ENCODE measurements at regions not wholly inside any gene's neighbourhood (a gene's known extent, or its start where the extent isn't known, plus 50 kb on each side); places are given as distances from the start of the nearest gene placed in this dataset.

DNA sequence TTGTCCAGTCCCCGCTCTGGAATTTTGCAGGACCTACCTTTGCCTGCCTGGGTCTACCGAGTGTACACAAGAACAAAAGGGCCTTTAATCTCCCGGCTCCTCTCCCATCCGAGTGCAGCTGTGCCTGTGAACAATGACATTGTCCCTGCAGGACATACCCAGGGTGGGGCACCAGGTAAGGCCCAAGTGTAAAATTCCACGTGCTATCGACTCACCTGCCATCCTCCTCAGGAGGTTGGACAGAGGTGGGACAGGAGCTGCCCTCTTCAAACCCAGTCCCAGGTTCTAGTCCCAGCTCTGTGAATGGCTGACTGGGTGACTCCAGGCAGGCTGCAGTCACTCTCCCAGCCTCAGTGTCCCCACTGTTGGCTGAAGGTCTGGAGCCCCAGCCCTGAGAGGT is 159.6 kb upstream of the ALDH1B1 start:
- Mint-ChIP-seq H3K36me3 (no peaks in the 10 kb centered on the region), H3K27ac (no peak overlapping the region), H3K27me3 (peaks cover 11 to 16% of the 10 kb centered on the region in 2 donors), H3K9me3 (no peaks in the 10 kb centered on the region), H3K4me1 (peaks cover 0 to 3% (median 3%) of the 10 kb centered on the region in 3 donors), H3K4me3 (no peak overlapping the region)
- H3K36me3 ChIP-seq (ENCODE audit: control insufficient read depth in 2 of 2, extremely low read depth in 1 of 2, insufficient read depth in 1 of 2, low read length in 1 of 2) = no peaks in the 10 kb centered on the region
- peaks cover 2 to 5% of the 10 kb centered on the region in 2 experiments for H3K4me1 ChIP-seq (ENCODE audit: control insufficient read depth in 1 of 2, extremely low read depth in 1 of 2, insufficient read depth in 2 of 2, low read length in 2 of 2)
- ChIA-PET CTCF (no interaction called here), POLR2A (no interaction called here)
- WGBS (ENCODE audit: insufficient coverage) = 91% methylated on average over 5 of the region's 6 CpGs
- H3K27ac ChIP-seq (ENCODE audit: low read length) = no peak overlapping the region
- DNase-seq (no peak), ATAC-seq (replicated peaks in 1 of 4) (no peak)
- H3K27me3 ChIP-seq (replicated peaks in 1 of 2; ENCODE audit: control insufficient read depth in 2 of 2, extremely low read depth in 1 of 2, insufficient read depth in 2 of 2, low read length in 1 of 2) = peaks cover 0 to 16% of the 10 kb centered on the region in 2 experiments
- no peak overlapping the region for H3K4me3 ChIP-seq (ENCODE audit: control insufficient read depth in 1 of 2, extremely low read depth in 1 of 2, low read length in 1 of 2)
- H3K9me3 ChIP-seq = no peaks in the 10 kb centered on the region

DNA sequence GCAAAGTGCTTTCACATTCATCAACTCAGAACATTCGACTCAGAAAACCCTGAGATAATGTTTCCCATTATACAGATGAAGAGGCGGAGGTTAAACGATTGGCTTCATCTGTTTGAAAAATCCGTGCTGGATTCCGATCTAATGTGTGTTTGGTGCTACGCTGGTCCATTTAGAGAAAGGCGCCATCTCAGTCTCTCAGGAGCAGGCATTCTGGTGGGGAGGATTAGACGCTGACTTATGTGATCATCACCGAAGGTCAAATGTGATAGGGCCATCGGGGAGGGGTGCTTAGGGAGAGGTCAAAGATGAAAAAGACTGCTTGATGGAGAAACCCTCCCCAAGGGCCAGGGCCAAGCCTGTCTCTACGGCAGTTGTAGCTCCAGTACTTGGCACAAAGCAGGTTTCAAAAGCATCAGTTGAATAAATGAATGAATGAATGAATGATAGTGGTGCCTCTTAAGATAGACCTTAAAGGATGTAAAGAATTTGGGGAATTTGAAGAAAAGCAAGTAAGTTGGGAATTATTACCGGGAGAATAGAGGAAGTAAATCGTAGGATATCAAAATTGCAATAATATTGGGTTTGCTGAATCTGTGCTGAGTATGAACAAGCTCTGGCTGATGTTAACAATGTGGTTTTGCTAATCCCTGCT is 160.6 kb upstream of the SHB start:
- H3K27me3 Mint-ChIP-seq = peaks cover 11 to 33% of the 10 kb centered on the region in 2 donors
- Histone ChIP-seq H3K27me3 (replicated peaks in 1 of 2; ENCODE audit: control insufficient read depth in 2 of 2, extremely low read depth in 1 of 2, insufficient read depth in 2 of 2, low read length in 1 of 2) (peaks cover 0 to 16% of the 10 kb centered on the region in 2 experiments), H3K36me3 (ENCODE audit: control insufficient read depth in 2 of 2, extremely low read depth in 1 of 2, insufficient read depth in 1 of 2, low read length in 1 of 2) (no peaks in the 10 kb centered on the region), H3K4me3 (ENCODE audit: control insufficient read depth in 1 of 2, extremely low read depth in 1 of 2, low read length in 1 of 2) (no peak overlapping the region), H3K27ac (ENCODE audit: low read length) (no peak overlapping the region), H3K9me3 (no peaks in the 10 kb centered on the region), H3K4me1 (ENCODE audit: control insufficient read depth in 1 of 2, extremely low read depth in 1 of 2, insufficient read depth in 2 of 2, low read length in 2 of 2) (peaks cover 7 to 22% of the 10 kb centered on the region in 2 experiments)
- 89% methylated on average over 6 of the region's 13 CpGs for WGBS (ENCODE audit: insufficient coverage)
- H3K36me3 Mint-ChIP-seq = no peaks in the 10 kb centered on the region
- CTCF ChIA-PET = interaction anchor here in 1 of 2 donors (1.2 kb wide), 1 partner anchor 30 kb away, joined by 3 read pairs; no protein-coding TSS in a partner anchor
- no peak for ATAC-seq (replicated peaks in 1 of 4)
- POLR2A ChIA-PET = no interaction called here
- DNase-seq = no peak
- H3K4me1 Mint-ChIP-seq = peaks cover 13 to 23% (median 17%) of the 10 kb centered on the region in 3 donors
- H3K4me3 Mint-ChIP-seq = no peak overlapping the region
- no peaks in the 10 kb centered on the region for H3K9me3 Mint-ChIP-seq
- no peak overlapping the region for H3K27ac Mint-ChIP-seq

DNA sequence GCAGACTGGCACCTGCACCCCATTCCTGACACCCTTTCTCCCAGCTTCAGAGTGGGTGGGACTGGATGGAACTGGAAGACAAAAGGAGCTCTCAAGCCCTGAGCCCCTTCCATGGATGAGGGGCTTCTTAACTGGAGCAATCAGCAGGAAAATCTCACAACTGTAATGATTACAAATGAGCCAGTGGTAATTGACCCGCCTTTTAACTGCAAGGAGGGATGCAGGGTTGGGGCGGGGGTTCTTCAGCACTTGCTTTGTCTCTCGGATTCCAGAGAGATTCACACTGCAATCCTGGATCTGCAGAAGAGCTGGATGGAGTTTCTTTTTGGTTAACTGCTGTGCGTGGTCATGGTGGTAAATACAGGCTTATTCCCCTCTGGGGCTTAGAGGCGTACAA is 160.1 kb upstream of the SHB start:
- Histone ChIP-seq H3K27me3 (replicated peaks in 1 of 2; ENCODE audit: control insufficient read depth in 2 of 2, extremely low read depth in 1 of 2, insufficient read depth in 2 of 2, low read length in 1 of 2) (peaks cover 0 to 16% of the 10 kb centered on the region in 2 experiments), H3K9me3 (no peaks in the 10 kb centered on the region), H3K4me1 (ENCODE audit: control insufficient read depth in 1 of 2, extremely low read depth in 1 of 2, insufficient read depth in 2 of 2, low read length in 2 of 2) (peaks cover 7 to 22% of the 10 kb centered on the region in 2 experiments), H3K27ac (ENCODE audit: low read length) (no peak overlapping the region), H3K4me3 (ENCODE audit: control insufficient read depth in 1 of 2, extremely low read depth in 1 of 2, low read length in 1 of 2) (no peak overlapping the region), H3K36me3 (ENCODE audit: control insufficient read depth in 2 of 2, extremely low read depth in 1 of 2, insufficient read depth in 1 of 2, low read length in 1 of 2) (no peaks in the 10 kb centered on the region)
- Mint-ChIP-seq H3K4me3 (no peak overlapping the region), H3K27me3 (peaks cover 11 to 33% of the 10 kb centered on the region in 2 donors), H3K36me3 (no peaks in the 10 kb centered on the region), H3K4me1 (peaks cover 13 to 23% (median 17%) of the 10 kb centered on the region in 3 donors), H3K27ac (no peak overlapping the region), H3K9me3 (no peaks in the 10 kb centered on the region)
- no peak for ATAC-seq (replicated peaks in 1 of 4)
- ChIA-PET POLR2A (no interaction called here), CTCF (interaction anchor here in 1 of 2 donors (1.2 kb wide), 1 partner anchor 30 kb away, joined by 3 read pairs; no protein-coding TSS in a partner anchor)
- DNase-seq = no peak
- WGBS (ENCODE audit: insufficient coverage) = 82% methylated on average over 2 of the region's 5 CpGs

DNA sequence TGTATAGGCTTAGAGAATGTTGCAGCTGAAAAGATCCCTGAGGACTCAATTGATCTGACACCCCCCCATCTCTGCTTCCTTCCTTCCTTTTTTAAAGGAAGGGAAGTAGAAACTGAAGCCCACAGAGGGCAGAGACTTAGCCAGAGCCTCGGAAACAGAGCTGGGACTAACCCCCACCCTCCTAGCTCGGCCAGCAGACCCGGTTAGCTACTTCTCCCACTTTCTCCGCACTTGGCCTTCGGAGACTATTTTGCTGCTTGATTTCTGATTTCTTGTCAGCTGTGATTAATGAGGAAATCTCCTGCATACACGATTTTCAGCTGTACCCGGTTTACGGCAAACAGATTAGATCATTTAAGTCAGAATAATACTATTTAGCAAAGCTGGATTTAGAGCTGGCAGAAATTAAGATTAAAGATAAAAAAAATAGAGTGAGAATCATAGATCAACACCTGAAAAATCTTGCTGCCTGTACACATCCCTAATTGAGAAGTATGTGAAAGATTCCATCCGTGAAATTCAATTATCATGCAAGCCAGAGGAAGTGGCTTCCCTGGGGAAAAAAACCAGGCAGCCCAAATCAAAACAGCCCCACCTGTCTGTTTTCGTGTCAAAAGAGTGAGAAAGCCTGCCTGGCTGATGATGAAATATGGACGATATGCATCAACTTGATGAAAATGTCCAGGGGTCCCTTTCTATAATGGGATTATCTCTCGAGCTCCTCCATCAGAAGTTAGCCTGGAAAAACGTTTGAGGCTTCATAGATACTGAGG is 159.5 kb upstream of the SHB start:
- H3K4me1 Mint-ChIP-seq = peaks cover 13 to 23% (median 17%) of the 10 kb centered on the region in 3 donors
- ChIA-PET POLR2A (no interaction called here), CTCF (interaction anchor here in 1 of 2 donors (1.2 kb wide), 1 partner anchor 31 kb away, joined by 3 read pairs; no protein-coding TSS in a partner anchor)
- Histone ChIP-seq H3K4me1 (ENCODE audit: control insufficient read depth in 1 of 2, extremely low read depth in 1 of 2, insufficient read depth in 2 of 2, low read length in 2 of 2) (peaks cover 7 to 22% of the 10 kb centered on the region in 2 experiments), H3K9me3 (no peaks in the 10 kb centered on the region), H3K4me3 (ENCODE audit: control insufficient read depth in 1 of 2, extremely low read depth in 1 of 2, low read length in 1 of 2) (no peak overlapping the region), H3K36me3 (ENCODE audit: control insufficient read depth in 2 of 2, extremely low read depth in 1 of 2, insufficient read depth in 1 of 2, low read length in 1 of 2) (no peaks in the 10 kb centered on the region), H3K27me3 (replicated peaks in 1 of 2; ENCODE audit: control insufficient read depth in 2 of 2, extremely low read depth in 1 of 2, insufficient read depth in 2 of 2, low read length in 1 of 2) (peaks cover 0 to 13% of the 10 kb centered on the region in 2 experiments), H3K27ac (ENCODE audit: low read length) (no peak overlapping the region)
- H3K9me3 Mint-ChIP-seq = no peaks in the 10 kb centered on the region
- H3K36me3 Mint-ChIP-seq = no peaks in the 10 kb centered on the region
- H3K27ac Mint-ChIP-seq = no peak overlapping the region
- ATAC-seq (replicated peaks in 1 of 4) (no peak), DNase-seq (no peak)
- peak overlapping the region in 1 of 3 donors; percentile 69 for H3K4me3 Mint-ChIP-seq
- WGBS (ENCODE audit: insufficient coverage) = no CpG with 5 or more reads among the region's 13 CpGs
- H3K27me3 Mint-ChIP-seq = peaks cover 6 to 29% of the 10 kb centered on the region in 2 donors

DNA sequence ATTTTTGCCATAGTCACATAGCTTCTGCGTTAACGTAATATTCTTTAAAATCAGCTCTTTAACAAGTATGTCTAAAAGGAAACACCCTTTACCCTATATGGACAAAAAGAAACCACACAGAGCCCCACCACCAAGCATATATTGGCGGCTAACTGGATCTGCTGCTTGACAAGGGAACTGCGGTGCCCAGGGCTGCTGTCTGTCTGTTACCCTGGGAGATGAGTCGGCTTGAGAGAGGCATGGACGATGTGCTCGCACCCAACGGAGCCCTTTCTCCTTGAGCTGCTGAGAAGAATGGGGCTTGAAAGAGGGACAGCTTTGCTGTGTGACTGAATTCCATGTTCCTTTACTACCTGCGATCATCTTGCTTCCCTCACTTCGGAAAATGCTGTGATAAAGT is 158.6 kb upstream of the SHB start:
- Histone ChIP-seq H3K27me3 (replicated peaks in 1 of 2; ENCODE audit: control insufficient read depth in 2 of 2, extremely low read depth in 1 of 2, insufficient read depth in 2 of 2, low read length in 1 of 2) (peaks cover 0 to 6% of the 10 kb centered on the region in 2 experiments), H3K9me3 (no peaks in the 10 kb centered on the region), H3K36me3 (ENCODE audit: control insufficient read depth in 2 of 2, extremely low read depth in 1 of 2, insufficient read depth in 1 of 2, low read length in 1 of 2) (no peaks in the 10 kb centered on the region), H3K27ac (ENCODE audit: low read length) (no peak overlapping the region), H3K4me1 (ENCODE audit: control insufficient read depth in 1 of 2, extremely low read depth in 1 of 2, insufficient read depth in 2 of 2, low read length in 2 of 2) (peaks cover 7 to 22% of the 10 kb centered on the region in 2 experiments), H3K4me3 (ENCODE audit: control insufficient read depth in 1 of 2, extremely low read depth in 1 of 2, low read length in 1 of 2) (peak overlapping the region; percentile 46 to 80)
- Mint-ChIP-seq H3K4me3 (peak overlapping the region; percentile 64 to 69 (median 64)), H3K27me3 (peaks cover 5 to 33% of the 10 kb centered on the region in 2 donors), H3K9me3 (no peaks in the 10 kb centered on the region), H3K27ac (peak overlapping the region in 1 of 2 donors; percentile 48), H3K36me3 (no peaks in the 10 kb centered on the region), H3K4me1 (peaks cover 13 to 23% (median 17%) of the 10 kb centered on the region in 3 donors)
- ChIA-PET CTCF (no interaction called here), POLR2A (no interaction called here)
- 17% methylated on average over 8 of the region's 10 CpGs for WGBS (ENCODE audit: insufficient coverage)
- peak in 17 of 35 experiments; percentile 1 to 56 (median 17) for DNase-seq
- ATAC-seq (replicated peaks in 1 of 4) = peak; percentile 48 to 67 (median 61)

DNA sequence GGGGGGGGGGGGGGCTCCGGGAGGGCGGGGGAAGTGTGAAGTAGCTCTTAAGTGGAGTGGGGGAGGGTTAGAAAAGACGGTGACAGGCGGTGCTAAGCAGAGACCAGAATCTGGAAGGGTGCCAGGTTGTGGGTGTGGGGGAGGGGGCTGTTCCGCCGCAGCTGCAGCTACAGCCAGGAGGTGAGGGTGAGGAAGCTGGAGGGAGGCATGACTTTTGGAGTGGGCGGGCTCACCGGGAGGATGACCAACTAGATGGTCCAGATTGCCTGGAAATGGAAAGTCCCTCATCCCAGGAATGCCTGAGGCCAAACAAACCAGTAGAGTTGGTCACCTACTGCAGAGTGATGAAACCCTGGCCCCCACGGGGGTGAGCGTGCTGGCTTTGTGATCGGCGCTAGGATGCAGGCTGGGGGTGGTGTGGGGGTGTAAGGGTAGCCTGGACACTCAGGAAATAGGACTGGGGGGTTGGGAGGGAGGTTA is 158.1 kb upstream of the SHB start:
- Mint-ChIP-seq H3K9me3 (no peaks in the 10 kb centered on the region), H3K27ac (peak overlapping the region in 1 of 2 donors; percentile 22), H3K4me1 (peaks cover 13 to 23% (median 17%) of the 10 kb centered on the region in 3 donors), H3K36me3 (no peaks in the 10 kb centered on the region), H3K4me3 (peak overlapping the region; percentile 64 to 69 (median 64)), H3K27me3 (peaks cover 5 to 33% of the 10 kb centered on the region in 2 donors)
- Histone ChIP-seq H3K36me3 (ENCODE audit: control insufficient read depth in 2 of 2, extremely low read depth in 1 of 2, insufficient read depth in 1 of 2, low read length in 1 of 2) (no peaks in the 10 kb centered on the region), H3K27me3 (replicated peaks in 1 of 2; ENCODE audit: control insufficient read depth in 2 of 2, extremely low read depth in 1 of 2, insufficient read depth in 2 of 2, low read length in 1 of 2) (peaks cover 0 to 6% of the 10 kb centered on the region in 2 experiments), H3K27ac (ENCODE audit: low read length) (no peak overlapping the region), H3K4me1 (ENCODE audit: control insufficient read depth in 1 of 2, extremely low read depth in 1 of 2, insufficient read depth in 2 of 2, low read length in 2 of 2) (peaks cover 7 to 22% of the 10 kb centered on the region in 2 experiments), H3K4me3 (ENCODE audit: control insufficient read depth in 1 of 2, extremely low read depth in 1 of 2, low read length in 1 of 2) (peak overlapping the region; percentile 46 to 80), H3K9me3 (no peaks in the 10 kb centered on the region)
- peak; percentile 78 to 92 (median 81) for ATAC-seq (replicated peaks in 1 of 4)
- WGBS (ENCODE audit: insufficient coverage) = 3% methylated on average over 8 of the region's 12 CpGs
- POLR2A ChIA-PET = no interaction called here
- CTCF ChIA-PET = no interaction called here
- peak; percentile 23 to 85 (median 66) for DNase-seq

Measured in T-cell (primary cell).